HCT116 (cell line): ENCODE measurements at regions not wholly inside any gene's neighbourhood (a gene's known extent, or its start where the extent isn't known, plus 50 kb on each side); places are given as distances from the start of the nearest gene placed in this dataset.

Experiments
- ATAC-seq: fragments of 200-7000 bp; cut with Tn5 transposase; 2 replicates; pipeline ENCODE4 v1.9.1; 2020; ENCODE audit warnings: mild to moderate bottlenecking, moderate library complexity
- BruUV-seq: library from RNA; stranded (reverse); fragments of 400-500 nt; replicated peaks from 2 replicates; lab custom pipeline; 2021; lab: Mats Ljungman, UMichigan
- CTCF ChIA-PET: fragments of 300-600 bp; sonication (Branson Sonifier 250); formaldehyde crosslinking; loops from one replicate; lab custom pipeline; 2021; ENCODE audit warnings: antibody characterized with exemption; lab: Charles Lee
- POLR2A ChIA-PET: fragments of 300-600, 350-600 bp; sonication (Branson Sonifier 250); formaldehyde crosslinking; loops from one replicate; lab custom pipeline; 2021; ENCODE audit warnings: antibody characterized with exemption; lab: Charles Lee
- RAD21 ChIA-PET, 2 experiments: fragments of 300-600 bp; sonication (Branson Sonifier 250); formaldehyde crosslinking; loops; one replicate each; lab custom pipeline; 2023; ENCODE audit warnings: low total read pairs in 2 of 2; ENCODE audit not compliant: uncharacterized antibody in 2 of 2, unreplicated experiment in 2 of 2, low non-redundant PET in 1 of 2; lab: Charles Lee
- DNase-seq: peaks from one replicate; pipeline ENCODE4 v3.0.0-alpha.2; 2010; ENCODE audit warnings: low read depth, low spot score
- H2AFZ ChIP-seq: fragments of 200-600 bp; shearing (Covaris generic), sonication (generic); 2 replicates; pipeline ENCODE4 v1.6.1; 2017; ENCODE audit warnings: low read depth, mixed run types, mixed read lengths, antibody characterized with exemption, low read length; ENCODE audit not compliant: poor library complexity, severe bottlenecking
- H3K27ac ChIP-seq: 2 replicates; pipeline ENCODE4 v1.5.1; 2012; ENCODE audit warnings: low read depth, low read length
- H3K27me3 ChIP-seq: fragments of 200-600 bp; sonication (generic); 2 replicates; pipeline ENCODE4 v1.6.1; 2016; ENCODE audit warnings: mixed run types, low read length, mixed read lengths; ENCODE audit not compliant: insufficient read depth
- H3K36me3 ChIP-seq, 2 experiments: fragments of 200-500 bp in 1 of 2; fragments of 200-600 bp in 1 of 2; sonication (Bioruptor generic) in 1 of 2; sonication (generic) in 1 of 2; 2 replicates each; pipeline versions ENCODE4 v1.5.1 to v1.6.1; 2014 to 2016; ENCODE audit warnings: low read length in 2 of 2, inconsistent platforms in 1 of 2, mixed read lengths in 1 of 2, mixed run types in 1 of 2; ENCODE audit not compliant: insufficient read depth in 2 of 2, control insufficient read depth in 1 of 2
- H3K4me1 ChIP-seq, 2 experiments: fragments of 200-600 bp in 1 of 2; sonication (generic) in 1 of 2; 2 replicates each; pipeline versions ENCODE4 v1.5.1 to v1.6.1; 2012 to 2017; ENCODE audit warnings: low read length in 2 of 2, inconsistent platforms in 1 of 2, mild to moderate bottlenecking in 1 of 2, mixed read lengths in 1 of 2, mixed run types in 1 of 2, moderate library complexity in 1 of 2; ENCODE audit not compliant: insufficient read depth in 2 of 2, control insufficient read depth in 1 of 2
- H3K4me2 ChIP-seq: fragments of 200-600 bp; sonication (generic); 2 replicates; pipeline ENCODE4 v1.6.1; 2017; ENCODE audit warnings: mixed run types, low read length, mixed read lengths
- H3K4me3 ChIP-seq, 2 experiments: fragments of 200-600 bp in 1 of 2; sonication (generic) in 1 of 2; replicated peaks in 1 of 2; 2 replicates each; pipeline ENCODE4 v1.5.1; 2011 to 2016; ENCODE audit warnings: low read length in 2 of 2, control low read depth in 1 of 2, low read depth in 1 of 2, mild to moderate bottlenecking in 1 of 2, mixed read lengths in 1 of 2, mixed run types in 1 of 2
- H3K79me2 ChIP-seq: fragments of 200-600 bp; sonication (generic); 2 replicates; pipeline ENCODE4 v1.6.1; 2017; ENCODE audit warnings: mild to moderate bottlenecking, mixed run types, low read length, moderate library complexity, mixed read lengths; ENCODE audit not compliant: insufficient read depth
- H3K9ac ChIP-seq: fragments of 200-600 bp; sonication (generic); 2 replicates; pipeline ENCODE4 v1.6.1; 2016; ENCODE audit warnings: low read length, mixed read lengths
- H3K9me2 ChIP-seq: fragments of 200-600 bp; sonication (generic), shearing (Covaris generic); 2 replicates; pipeline ENCODE4 v1.6.1; 2017; ENCODE audit warnings: mixed run types, mild to moderate bottlenecking, moderate library complexity; ENCODE audit not compliant: insufficient read depth
- H3K9me3 ChIP-seq, 2 experiments: fragments of 200-500 bp in 1 of 2; fragments of 200-600 bp in 1 of 2; sonication (Bioruptor generic) in 1 of 2; sonication (generic) in 1 of 2; 2 replicates each; pipeline ENCODE4 v1.6.1; 2014 to 2017; ENCODE audit warnings: low read length in 2 of 2, mixed read lengths in 2 of 2, inconsistent platforms in 1 of 2, low read depth in 1 of 2, mild to moderate bottlenecking in 1 of 2, mixed run types in 1 of 2, moderate library complexity in 1 of 2; ENCODE audit not compliant: control insufficient read depth in 1 of 2, insufficient read depth in 1 of 2
- H4K20me1 ChIP-seq: fragments of 200-600 bp; sonication (generic), shearing (Covaris generic); 2 replicates; pipeline ENCODE4 v1.6.1; 2017; ENCODE audit warnings: mixed run types, mild to moderate bottlenecking, moderate library complexity; ENCODE audit not compliant: insufficient read depth
- ATF3 ChIP-seq: IDR thresholded peaks from 2 replicates; pipeline ENCODE4 v1.6.1; 2012
- CEBPB ChIP-seq: IDR thresholded peaks from 2 replicates; pipeline ENCODE4 v1.6.1; 2012; ENCODE audit warnings: low read depth
- CTCF ChIP-seq, 3 experiments: fragments of 200-600 bp in 1 of 3; sonication (generic) in 1 of 3; IDR thresholded peaks in 2 of 3; conservative IDR thresholded peaks in 1 of 3; 2 replicates each; pipeline ENCODE4 v1.5.1; 2012 to 2017; ENCODE audit warnings: low read depth in 2 of 3, low read length in 2 of 3, antibody characterized with exemption in 1 of 3, borderline replicate concordance in 1 of 3, control low read depth in 1 of 3, mild to moderate bottlenecking in 1 of 3, mixed read lengths in 1 of 3, mixed run types in 1 of 3, moderate library complexity in 1 of 3; ENCODE audit not compliant: insufficient read depth in 1 of 3
- EGR1 ChIP-seq: IDR thresholded peaks from 2 replicates; pipeline ENCODE4 v1.6.1; 2012; ENCODE audit warnings: low read depth
- EZH2 ChIP-seq: fragments of 200-600 bp; sonication (generic); IDR thresholded peaks from 2 replicates; pipeline ENCODE4 v1.6.1; 2017; ENCODE audit warnings: antibody characterized with exemption, mixed run types
- EZH2phosphoT487 ChIP-seq: fragments of 200-600 bp; IDR thresholded peaks from 2 replicates; pipeline ENCODE4 v1.6.1; 2018; ENCODE audit warnings: antibody characterized with exemption, borderline replicate concordance
- FOSL1 ChIP-seq: IDR thresholded peaks from 2 replicates; pipeline ENCODE4 v1.6.1; 2012; ENCODE audit warnings: low read depth
- JUND ChIP-seq: IDR thresholded peaks from 2 replicates; pipeline ENCODE4 v1.6.1; 2012
- MAX ChIP-seq: IDR thresholded peaks from 2 replicates; pipeline ENCODE4 v1.6.1; 2012
- POLR2AphosphoS5 ChIP-seq: IDR thresholded peaks from 2 replicates; pipeline ENCODE4 v1.6.1; 2011; ENCODE audit warnings: mild to moderate bottlenecking, low read depth, low read length, moderate library complexity
- REST ChIP-seq: IDR thresholded peaks from 2 replicates; pipeline ENCODE4 v1.6.1; 2012; ENCODE audit warnings: low read depth
- SIN3A ChIP-seq: IDR thresholded peaks from 2 replicates; pipeline ENCODE4 v1.6.1; 2012; ENCODE audit warnings: low read depth
- SP1 ChIP-seq: IDR thresholded peaks from 2 replicates; pipeline ENCODE4 v1.6.1; 2012; ENCODE audit warnings: low read depth
- SRF ChIP-seq: IDR thresholded peaks from 2 replicates; pipeline ENCODE4 v1.6.1; 2012; ENCODE audit warnings: low read depth
- TCF7L2 ChIP-seq: IDR thresholded peaks from 2 replicates; pipeline ENCODE4 v1.7.0; 2011; ENCODE audit warnings: borderline replicate concordance, inconsistent platforms; ENCODE audit not compliant: insufficient read depth, insufficient read length; ENCODE audit errors: extremely low read depth
- YY1 ChIP-seq: IDR thresholded peaks from 2 replicates; pipeline ENCODE4 v1.6.1; 2011; ENCODE audit warnings: low read length, low read depth, moderate library complexity, mild to moderate bottlenecking; ENCODE audit not compliant: insufficient replicate concordance; ENCODE audit errors: extremely low read depth
- ZBTB33 ChIP-seq: IDR thresholded peaks from 2 replicates; pipeline ENCODE4 v1.6.1; 2011; ENCODE audit warnings: mild to moderate bottlenecking, low read length, moderate library complexity; ENCODE audit not compliant: insufficient replicate concordance; ENCODE audit errors: extremely low read depth
- ZFX ChIP-seq: fragments of 450-650 bp; IDR thresholded peaks from 2 replicates; pipeline ENCODE4 v1.6.1; 2017
- ZNF274 ChIP-seq: fragments of 200-500 bp; sonication (Bioruptor generic); IDR thresholded peaks from 2 replicates; pipeline ENCODE4 v1.6.1; 2014; ENCODE audit warnings: mild to moderate bottlenecking, low read depth, low read length, inconsistent platforms
- intact Hi-C: fragments of 100-400 bp; cut with micrococcal nuclease; formaldehyde crosslinking; loops from 2 replicates; pipeline ENCODE4 v1.10.0; 2022

GRCh38 chr6:141158740-141159139, 974.0 kb upstream of the GJE1 start:
- H4K20me1 ChIP-seq, result no peaks in the 10 kb centered on the region
- no peak overlapping the region for H3K4me3 ChIP-seq
- ChIA-PET CTCF (no interaction called here), RAD21 (no interaction called here), POLR2A (no interaction called here)
- H3K4me1 ChIP-seq, result no peaks in the 10 kb centered on the region
- no peaks in the 10 kb centered on the region for H3K79me2 ChIP-seq
- no peaks in the 10 kb centered on the region for H3K27me3 ChIP-seq
- no peak overlapping the region for H3K27ac ChIP-seq
- H3K9me2 ChIP-seq, result peaks cover 8% of the 10 kb centered on the region; the same call in 1 of the 2 replicates
- intact Hi-C loops, result no loop called here
- no peaks in the 10 kb centered on the region for H3K9me3 ChIP-seq
- ATAC-seq (no peak), DNase-seq (no peak)
- H2AFZ ChIP-seq, result no peak overlapping the region
- H3K36me3 ChIP-seq, result no peaks in the 10 kb centered on the region
- TF ChIP-seq ATF3, result no peak
- no peak for TF ChIP-seq CEBPB
- TF ChIP-seq MAX, result no peak
- TF ChIP-seq ZNF274, result no peak
- TF ChIP-seq EZH2, result no peak
- no peak for TF ChIP-seq EGR1
- TF ChIP-seq FOSL1, result no peak
- TF ChIP-seq SIN3A, result no peak
- no peak for TF ChIP-seq SRF
- no peak for TF ChIP-seq ZBTB33
- TF ChIP-seq SP1, result no peak
- TF ChIP-seq REST, result no peak
- TF ChIP-seq POLR2AphosphoS5, result no peak
- no peak for TF ChIP-seq JUND
- TF ChIP-seq CTCF (IDR thresholded peaks at IDR 0.05 in 2 of 3, conservative IDR thresholded peaks at IDR 0.05 in 1 of 3; ENCODE audit: borderline replicate concordance in 1 of 3, insufficient read depth in 1 of 3, low read depth in 2 of 3, low read length in 2 of 3), result no peak
- TF ChIP-seq EZH2phosphoT487, result no peak
- no peak for TF ChIP-seq ZFX
- no peak for TF ChIP-seq YY1
- no peak for TF ChIP-seq TCF7L2
- BruUV-seq, result no TSS peak
- no peak overlapping the region for H3K4me2 ChIP-seq
- H3K9ac ChIP-seq, result no peak overlapping the region
